HG02642 (cell line): ENCODE measurements at regions not wholly inside any gene's neighbourhood (a gene's known extent, or its start where the extent isn't known, plus 50 kb on each side); places are given as distances from the start of the nearest gene placed in this dataset.

Experiments
- ATAC-seq: cut with Tn5 transposase; IDR thresholded peaks from one replicate; pipeline ENCODE4 v1.9.1; 2021; ENCODE audit warnings: mild to moderate bottlenecking; ENCODE audit not compliant: unreplicated experiment, poor library complexity

DNA sequence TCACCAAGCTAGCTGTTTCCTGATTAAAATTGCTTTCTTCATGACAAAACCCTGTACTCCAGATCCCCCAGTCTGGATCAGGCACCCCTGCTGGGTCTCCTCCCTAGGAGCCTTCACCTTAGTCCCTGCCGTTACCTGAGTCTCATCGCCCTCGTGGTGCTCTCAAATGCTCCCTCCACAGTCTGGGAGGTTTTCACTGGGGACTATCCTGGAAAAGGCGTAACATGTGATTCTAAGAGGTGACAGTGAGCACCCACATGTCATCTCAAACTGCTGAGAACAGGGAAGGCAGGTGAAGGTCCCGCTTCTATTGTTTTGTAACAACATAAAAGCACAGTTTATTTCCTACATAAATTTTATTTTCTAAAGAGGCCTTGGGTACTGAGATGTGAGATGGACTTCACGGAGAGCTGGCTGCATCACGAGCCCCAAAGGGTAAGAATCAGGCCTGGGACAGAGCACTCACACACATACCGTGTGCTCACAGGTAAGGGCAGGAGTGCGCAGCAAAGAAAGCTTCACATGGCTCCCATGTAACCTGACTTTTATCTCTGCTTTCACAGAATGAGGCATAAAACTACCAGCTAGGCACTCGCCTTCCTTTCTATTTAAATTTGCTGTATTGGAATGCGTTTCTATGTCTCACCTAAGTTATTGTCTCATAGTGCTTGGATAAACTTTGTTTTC is 531.5 kb downstream of the RNF144A start:
- ATAC-seq = no peak

DNA sequence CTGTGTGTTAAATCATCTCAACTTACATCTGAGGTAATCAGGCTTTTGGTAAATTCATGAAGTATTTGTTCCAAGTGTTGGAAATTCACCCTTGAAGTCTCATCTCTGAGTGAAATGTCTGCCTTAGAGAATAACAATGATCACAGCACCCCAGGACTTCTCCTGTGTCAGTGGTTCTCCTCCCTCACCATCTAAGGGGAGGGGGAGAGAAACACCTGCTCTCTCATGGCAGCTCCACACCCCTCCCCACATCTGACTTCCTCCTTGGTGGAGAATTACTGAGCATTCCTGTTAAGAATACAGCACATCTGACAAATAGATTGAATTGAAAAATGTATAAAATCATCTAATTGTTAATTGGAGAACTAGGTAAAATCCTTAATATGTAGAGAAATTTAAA is 532.1 kb downstream of the RNF144A start:
- no peak for ATAC-seq

DNA sequence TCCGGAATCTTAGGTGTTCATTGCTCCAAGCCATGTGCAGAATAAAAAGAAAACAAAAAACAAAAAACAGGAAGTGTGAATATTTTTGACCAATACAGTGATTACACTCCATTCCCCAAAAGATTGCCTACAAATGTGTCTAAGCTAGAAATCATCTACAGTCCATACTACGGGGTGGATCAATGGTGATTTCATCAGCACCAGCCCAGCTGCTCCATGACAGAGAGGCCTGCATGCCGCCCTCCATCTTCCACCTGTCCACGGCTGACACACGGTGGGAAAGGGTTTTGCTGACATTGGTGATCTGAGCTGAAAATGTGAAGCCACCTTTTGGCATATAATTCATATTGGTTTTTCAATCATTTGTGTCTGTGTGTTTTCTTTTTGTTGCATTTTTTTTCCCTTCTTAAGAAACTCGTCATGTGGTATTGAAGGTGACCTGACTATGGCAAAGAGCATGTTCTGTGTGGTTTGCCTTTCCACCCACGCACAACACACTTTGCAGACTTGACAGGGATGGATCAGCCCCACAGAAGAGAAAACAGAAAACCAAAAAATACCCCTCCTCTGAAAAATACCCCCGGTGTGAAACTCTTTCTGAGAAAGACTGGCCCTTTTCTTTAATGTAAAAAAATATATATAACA is 533.1 kb downstream of the RNF144A start:
- no peak for ATAC-seq

DNA sequence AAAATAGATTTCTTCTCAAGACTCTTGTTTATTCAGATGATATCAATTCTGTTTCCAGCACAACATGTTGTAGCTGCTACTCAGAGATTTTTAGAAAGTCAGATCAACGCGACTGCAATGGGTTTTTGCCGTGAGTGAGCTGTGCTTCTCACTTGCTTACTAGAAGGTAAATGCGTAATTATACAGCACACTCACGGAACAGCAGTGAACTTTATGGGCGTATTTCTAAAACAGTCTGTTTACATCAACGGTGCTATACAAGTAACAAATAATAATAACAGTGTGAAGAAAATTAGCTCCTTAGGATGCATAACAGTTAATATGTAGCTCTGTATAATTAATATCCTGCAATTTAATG is 533.6 kb downstream of the RNF144A start:
- ATAC-seq = no peak

DNA sequence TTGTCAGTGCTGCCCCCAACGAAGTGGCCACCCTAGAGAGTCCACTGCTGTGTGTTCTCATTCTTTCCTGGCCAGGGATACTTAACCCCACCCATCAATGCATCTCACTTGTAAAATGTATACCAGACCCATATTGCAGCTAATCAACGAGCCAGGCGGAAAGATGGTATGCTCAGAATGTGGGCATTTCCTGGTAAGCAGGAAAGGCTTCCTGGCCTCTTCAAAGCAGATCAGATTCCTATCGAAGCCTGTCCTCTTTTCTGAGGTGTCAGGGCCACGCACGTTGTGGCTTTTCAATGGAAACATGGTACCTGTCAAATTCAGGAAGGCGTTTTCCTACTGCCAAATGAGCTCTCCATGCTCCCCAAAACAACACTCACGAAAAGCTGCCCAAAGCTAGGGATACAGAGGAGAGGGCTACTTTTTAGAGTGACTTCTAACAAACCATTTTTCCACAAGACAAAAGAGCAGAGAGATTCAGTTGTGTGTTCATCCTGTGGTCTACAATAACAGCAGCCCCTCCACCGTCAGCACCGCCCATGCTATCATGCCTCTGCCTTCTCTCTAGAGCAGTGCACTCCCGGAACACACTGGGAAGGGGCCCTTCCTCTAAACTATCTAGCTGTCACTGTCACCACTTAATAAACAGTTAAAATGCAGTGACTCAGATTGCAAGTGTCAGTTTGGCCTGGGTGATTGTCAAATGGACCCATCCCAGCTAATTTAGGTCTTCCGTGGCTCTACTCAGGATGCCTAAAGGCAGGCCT is 535.1 kb downstream of the RNF144A start:
- ATAC-seq = no peak

DNA sequence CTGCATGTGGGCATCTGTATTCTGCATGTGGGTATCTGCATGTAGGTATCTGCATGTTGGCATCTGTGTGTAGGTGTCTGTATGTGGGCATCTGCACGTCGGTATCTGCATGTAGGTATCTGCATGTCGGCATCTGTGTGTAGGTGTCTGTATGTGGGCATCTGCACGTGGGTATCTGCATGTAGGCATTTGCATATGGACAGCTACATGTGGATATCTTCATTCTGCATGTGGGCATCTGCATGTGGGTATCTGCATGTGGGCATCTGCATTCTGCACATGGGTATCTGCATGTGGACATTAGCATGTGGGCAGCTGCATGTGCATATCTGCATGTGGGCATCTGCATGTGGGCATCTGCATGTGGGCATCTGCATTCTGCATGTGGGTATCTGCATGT is 537.4 kb downstream of the RNF144A start:
- no peak for ATAC-seq

DNA sequence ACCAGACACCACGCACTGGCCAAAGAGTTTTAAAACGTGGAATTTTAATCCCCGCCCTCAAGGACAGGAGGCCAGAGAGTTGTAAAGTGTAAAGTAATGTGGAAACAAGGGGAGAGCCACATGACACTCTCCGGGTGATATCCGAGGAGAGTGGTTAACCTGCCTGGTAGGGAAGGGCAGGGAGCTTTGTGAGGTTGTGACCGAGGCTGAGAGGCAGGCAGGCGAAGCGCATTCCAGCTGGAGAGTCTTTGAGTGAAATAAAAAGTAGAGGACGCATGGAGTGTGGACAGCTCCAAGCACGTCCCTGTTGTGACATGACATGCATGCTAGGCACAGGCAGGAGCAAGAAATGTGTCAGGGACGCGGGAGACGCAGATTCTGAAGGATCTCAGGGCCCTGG is 539.5 kb downstream of the RNF144A start:
- ATAC-seq = no peak

DNA sequence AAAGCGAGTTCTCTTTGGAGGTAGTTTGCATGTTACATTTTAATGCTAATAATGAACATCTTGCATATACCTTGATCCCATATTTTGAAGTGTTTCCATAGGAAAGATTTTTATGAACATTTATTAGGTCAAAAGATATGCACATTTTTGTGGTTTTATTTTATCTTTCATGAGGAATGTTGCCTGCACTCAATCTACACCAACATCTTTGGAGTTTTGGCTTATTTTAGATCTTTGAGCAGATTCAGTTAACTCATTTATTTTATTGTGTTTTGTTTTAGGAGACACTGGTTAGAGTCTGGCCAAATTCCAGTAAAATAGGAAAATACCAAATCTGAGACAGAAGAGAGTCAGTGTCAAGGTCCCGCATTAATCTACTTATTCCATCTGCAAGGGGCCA is 540.9 kb downstream of the RNF144A start:
- ATAC-seq = no peak

DNA sequence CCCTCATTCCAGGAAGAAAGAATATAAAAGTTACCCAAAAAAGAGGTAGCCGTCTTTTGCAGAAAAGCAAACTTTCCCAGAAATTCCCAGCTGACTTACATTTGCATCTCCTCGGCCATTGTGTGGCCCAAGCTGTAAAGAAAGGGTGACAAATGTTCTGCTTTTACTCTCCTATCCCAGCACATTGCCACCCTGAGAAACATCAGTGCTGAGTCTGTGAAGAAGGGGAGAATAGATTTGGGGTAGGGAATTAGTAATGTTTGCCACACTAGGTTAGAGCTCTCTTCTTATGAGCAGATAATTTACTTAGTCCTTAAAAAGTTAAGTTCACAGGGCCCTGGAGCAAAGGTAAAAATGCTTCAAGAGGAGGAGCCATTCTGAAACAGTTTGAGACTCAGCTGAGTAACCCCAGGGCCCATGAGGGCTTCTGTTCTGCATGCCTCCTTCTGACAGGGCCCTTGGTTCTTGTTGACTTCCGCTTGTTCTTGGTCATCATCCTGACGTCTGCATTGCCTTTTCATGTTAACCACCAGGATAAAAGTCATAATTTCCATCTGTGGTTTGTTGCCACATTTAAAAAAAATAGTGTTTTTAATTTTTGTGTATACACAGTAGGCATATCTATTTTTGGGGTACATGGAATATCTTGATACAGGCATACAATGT is 550.7 kb downstream of the RNF144A start:
- ATAC-seq = no peak

DNA sequence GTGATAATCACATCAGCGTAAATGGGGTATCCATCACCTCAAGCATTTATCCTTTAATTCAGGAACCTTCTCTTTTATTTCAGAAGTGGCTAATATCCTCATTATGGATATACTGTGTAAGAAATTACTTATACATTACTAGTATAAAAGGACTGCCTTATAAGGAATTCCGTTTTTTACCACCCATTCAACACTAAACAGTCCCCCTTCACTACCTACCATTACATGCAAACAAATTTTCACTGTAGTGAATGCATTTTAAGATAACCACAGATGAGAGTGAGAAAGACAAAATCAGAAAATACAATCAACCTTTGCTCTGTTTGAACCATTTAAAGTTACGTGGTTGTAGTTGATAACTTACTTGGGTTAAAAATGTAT is 551.2 kb downstream of the RNF144A start:
- ATAC-seq = no peak

DNA sequence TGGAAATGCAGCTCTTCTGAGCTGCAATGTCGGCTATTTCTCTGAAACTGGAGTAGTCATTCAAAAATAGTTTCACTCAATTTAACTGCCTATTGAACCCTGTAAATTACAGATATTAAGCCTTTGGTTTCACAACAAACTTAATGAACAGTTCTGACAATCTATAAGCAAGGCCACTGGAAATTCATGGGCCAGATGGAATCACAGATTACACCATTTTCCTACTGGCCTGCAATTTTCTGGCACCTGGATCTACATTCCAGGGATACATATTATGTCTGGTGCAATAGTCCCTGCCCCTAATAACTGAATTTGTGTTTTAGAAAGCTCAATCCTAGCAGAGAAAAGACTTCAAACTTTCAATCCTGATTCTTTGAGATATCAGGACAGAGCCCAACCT is 551.7 kb downstream of the RNF144A start:
- ATAC-seq = no peak

DNA sequence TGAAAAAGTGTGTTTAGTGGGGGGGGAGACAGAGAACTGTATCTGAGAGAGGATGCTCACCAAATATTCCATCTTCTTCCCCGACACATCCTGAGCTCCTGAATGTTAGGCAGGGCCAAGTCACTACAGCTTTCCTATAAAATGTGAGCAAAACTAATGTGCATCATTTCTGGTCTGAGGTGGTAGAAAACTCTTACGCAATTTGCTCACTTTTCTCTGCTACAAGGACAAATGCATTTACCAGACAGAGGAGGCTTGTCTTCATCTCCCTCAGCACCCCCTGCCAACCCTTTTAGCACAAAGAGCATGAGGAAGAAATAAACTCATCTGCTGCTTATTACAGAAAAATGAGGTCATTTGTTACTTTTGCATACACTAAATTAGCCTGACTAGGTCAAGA is 554.0 kb downstream of the RNF144A start:
- no peak for ATAC-seq

DNA sequence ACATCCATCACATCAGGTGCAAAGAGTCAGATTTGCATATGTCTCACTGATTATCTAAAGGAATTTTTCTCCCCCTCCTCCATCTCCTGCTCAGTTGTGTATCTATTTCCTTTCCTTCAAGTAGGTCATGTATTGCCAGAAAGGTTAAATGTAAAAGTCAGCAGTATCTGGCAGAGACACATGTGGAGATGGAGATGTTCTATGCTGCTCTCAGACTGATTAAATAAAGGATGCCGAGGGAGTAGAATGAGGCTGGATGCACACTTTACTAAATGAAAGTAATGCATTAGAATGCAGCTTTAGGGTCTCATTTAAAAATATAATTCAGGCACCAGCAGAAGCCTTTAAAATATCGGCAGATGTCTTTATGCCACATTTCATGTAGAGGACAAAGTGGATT is 555.3 kb downstream of the RNF144A start:
- no peak for ATAC-seq

DNA sequence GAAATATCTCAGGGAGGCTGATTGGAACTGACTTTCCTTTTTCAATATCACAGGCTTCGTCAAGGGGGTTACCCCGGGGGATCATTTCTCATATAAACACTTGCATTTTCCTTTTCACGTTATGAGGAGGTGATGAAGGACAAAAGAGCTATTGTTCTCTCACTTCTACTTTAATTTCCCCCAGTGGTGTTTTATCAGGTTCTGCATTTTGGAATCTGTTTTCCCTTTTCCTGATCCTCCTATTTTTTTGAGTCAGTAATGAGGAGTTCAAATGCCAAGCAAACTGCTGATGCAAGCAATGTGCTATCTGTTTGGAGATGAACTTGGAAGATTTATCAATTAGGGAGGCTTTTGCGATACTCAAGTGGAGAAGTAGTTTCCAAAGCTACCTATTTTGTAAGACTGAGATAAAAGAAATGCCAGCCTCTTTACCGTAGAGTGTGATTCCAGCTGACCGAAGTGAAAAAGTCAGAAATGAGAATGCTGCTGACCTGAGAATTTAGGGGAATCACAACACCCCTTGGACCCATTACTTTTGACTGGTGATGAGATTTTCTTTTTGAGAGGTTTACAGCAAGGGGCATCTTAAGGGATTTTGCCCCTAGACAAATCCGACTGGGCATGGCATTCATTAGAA is 556.0 kb downstream of the RNF144A start:
- ATAC-seq = no peak

DNA sequence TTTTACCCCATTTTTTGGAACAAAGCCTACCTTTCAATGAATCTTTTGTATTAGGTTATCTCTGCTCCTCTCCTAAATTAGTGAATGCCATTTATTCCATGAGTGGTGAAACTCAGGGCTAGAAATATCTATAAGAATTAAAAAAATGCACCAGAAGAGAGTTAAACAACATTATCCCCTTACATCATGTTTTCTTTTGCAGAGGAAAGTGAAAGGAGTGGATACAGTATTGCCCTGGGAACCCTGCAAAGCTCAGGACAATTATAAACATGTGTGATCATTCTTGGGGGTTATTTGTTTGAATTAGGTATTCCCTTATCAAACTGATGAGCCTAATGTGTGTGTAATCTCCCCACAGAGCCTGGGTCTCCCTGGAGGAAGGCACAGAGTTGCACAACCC is 559.2 kb downstream of the RNF144A start:
- ATAC-seq = no peak

DNA sequence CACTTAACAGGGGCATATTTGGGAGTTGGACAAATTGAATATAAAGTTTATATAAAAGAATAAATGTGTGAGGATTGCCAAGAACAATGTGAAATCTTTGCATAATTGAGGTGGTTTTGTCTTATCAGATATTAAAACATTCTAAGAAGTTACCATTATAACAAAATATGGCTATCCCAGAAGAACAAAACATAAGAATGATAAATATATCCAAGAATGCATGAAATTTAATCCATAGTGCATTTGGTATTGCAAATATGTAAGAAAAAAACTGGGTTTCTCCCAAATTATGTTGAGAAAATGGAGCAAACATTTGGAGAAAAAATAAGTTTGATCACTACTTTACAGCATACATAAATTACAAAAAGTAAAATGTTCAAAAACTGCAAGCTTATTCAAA is 562.4 kb downstream of the RNF144A start:
- no peak for ATAC-seq

DNA sequence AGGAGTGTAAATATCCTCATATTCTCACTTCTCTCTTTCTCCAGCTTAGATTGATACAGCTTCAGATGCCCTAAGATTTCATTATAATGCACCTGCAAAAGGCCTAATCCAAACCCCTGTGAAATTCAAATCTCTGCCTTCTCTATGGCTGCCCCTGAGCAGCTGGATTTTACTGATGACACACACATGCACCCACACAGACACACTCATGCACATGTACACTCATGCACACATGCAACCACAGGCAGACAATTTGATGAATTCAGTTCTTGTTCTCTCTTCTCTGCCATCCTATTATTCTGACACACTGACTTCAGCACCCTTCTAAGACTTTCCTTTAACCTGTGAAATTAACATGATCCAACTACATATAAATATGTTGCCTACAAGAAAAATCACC is 563.2 kb downstream of the RNF144A start:
- ATAC-seq = no peak

DNA sequence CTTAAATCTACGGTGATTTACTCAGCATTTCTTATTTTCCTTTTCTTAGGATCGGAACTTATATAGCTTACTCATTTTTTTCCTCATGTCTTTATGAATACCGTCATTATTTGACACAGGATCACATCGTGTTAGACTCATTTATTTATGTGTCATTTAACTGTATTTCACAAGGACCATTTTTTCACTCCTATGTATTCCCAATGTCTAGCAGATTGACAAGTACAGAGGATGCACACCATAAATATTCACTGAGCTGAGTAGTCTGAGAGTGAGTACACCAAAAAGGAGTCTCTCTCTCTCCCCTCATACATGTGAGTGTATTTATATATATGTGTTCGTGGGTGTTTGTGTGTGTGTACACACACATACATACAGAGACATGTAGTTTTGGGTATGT is 573.5 kb downstream of the RNF144A start:
- ATAC-seq = no peak

DNA sequence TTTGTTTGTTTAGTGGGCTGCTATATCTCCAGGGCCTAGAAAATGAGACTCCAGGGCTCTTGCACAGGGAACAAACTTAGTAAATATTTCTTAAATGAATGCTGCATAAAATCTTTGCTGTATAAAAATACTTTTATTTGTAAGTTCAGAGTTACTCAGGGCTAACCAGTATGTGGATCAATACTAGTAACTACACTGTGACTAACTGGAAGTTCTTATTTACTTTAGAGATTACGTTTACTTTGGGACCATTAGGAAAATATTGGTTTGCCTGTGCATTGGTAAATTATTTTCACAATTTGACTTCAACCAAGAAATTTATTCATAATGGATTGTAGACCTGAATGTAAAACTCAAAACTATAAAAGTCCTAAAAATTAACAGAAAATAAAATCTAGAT is 575.5 kb downstream of the RNF144A start:
- no peak for ATAC-seq

DNA sequence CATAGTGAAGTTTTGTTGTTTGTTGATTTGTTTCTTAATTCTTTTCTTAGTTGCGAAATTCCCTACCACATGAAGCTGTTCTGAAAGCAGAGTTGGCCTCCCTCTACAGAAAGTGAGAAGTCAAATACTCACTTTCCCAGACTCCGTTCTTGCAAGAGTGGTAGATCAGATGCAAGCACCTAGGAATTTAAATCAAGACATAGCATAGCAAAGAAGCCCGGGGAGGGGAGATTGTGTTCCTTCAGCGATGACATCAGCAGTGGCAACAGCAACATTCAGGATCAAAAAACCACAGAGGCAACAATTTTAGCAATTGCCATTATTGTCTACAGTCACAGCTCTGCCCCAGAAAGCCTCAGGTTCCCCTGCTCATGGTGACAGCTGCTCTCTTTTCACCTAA is 580.0 kb downstream of the RNF144A start:
- no peak for ATAC-seq

DNA sequence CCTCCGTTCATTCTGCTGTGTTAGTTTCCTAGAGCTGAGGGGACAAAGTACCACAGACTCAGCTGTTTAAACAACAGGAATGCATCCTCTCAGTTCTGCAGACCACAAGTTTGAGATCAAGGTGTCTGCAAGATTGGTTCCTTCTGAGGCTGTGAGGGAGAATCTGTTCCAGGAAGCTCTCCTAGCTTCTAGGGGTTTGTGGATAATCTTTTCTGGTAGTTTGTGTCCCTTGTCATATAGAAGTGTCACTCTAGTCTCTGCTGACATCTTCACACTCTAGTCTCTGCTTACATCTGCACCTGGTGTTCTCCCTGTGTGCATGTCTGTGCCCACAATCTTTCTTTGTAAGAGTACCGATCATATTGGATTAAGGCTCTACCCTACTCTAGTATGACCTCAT is 581.8 kb downstream of the RNF144A start:
- no peak for ATAC-seq
